Right lobe of liver (tissue), 6 donors: ENCODE measurements at regions not wholly inside any gene's neighbourhood (a gene's known extent, or its start where the extent isn't known, plus 50 kb on each side); places are given as distances from the start of the nearest gene placed in this dataset.

Source experiments
- ATAC-seq, 4 donors: fragments of 200-7000 bp; cut with Tn5 transposase; one replicate each; pipeline ENCODE4 v1.9.1; 2020; ENCODE audit warnings: mild to moderate bottlenecking in 4 of 4, moderate library complexity in 4 of 4
- DNase-seq, 3 donors: peaks; one replicate each; pipeline ENCODE4 v3.0.0-alpha.2; 2020
- H3K27ac ChIP-seq, 3 donors: fragments of 200-600 bp; one replicate each; pipeline ENCODE4 v1.8.0; 2022
- H3K27me3 ChIP-seq, 2 donors: fragments of 200-600 bp; one replicate each; pipeline ENCODE4 v1.8.0; 2022
- H3K36me3 ChIP-seq, 4 donors: fragments of 200-600 bp; sonication (generic) in 1 of 4; one replicate each; pipeline versions ENCODE4 v1.5.1 to v1.8.0; 2017 to 2022; ENCODE audit warnings: control low read depth in 1 of 4
- H3K4me1 ChIP-seq, 4 donors: fragments of 200-600 bp; sonication (generic) in 1 of 4; one replicate each; pipeline versions ENCODE4 v1.5.1 to v1.8.0; 2017 to 2022; ENCODE audit warnings: control low read depth in 1 of 4
- H3K4me3 ChIP-seq, 3 donors: fragments of 200-600 bp; one replicate each; pipeline ENCODE4 v1.8.0; 2022
- H3K9me3 ChIP-seq, 4 donors: fragments of 200-600 bp; sonication (generic) in 1 of 4; one replicate each; pipeline versions ENCODE4 v1.5.1 to v1.8.0; 2017 to 2022; ENCODE audit warnings: control low read depth in 1 of 4
- POLR2A ChIP-seq: fragments of 450-650 bp; IDR thresholded peaks from one replicate; pipeline ENCODE4 v1.6.1; 2017; ENCODE audit warnings: antibody characterized with exemption, mild to moderate bottlenecking
- WGBS: methylation state at CpG from one replicate; pipeline ENCODE4 v1.1.6; 2018; ENCODE audit warnings: low coverage, low lambda C conversion rate; ENCODE audit not compliant: insufficient coverage; ENCODE audit errors: missing lambda C conversion rate; 5-methylcytosine and 5-hydroxymethylcytosine counted together
- intact Hi-C, 2 donors: fragments of 100-400 bp; cut with DNase I; formaldehyde crosslinking; loops; one replicate each; pipeline versions ENCODE4 v1.11.2 to v1.14.1; 2022
- TF ChIP-seq, protein P1 (sequence below), 4 donors: fragments of 200-600 bp in 3 of 4; fragments of 450-650 bp in 1 of 4; IDR thresholded peaks; one replicate each; pipeline versions ENCODE4 v1.5.1 to v1.8.0; 2016 to 2022; ENCODE audit warnings: antibody characterized with exemption in 4 of 4, mild to moderate bottlenecking in 2 of 4
- donor health status: DM: no; HTN: yes; CAD: no.
- donor health status: DM: no; HTN: no; CAD: no.
- donor health status: DM: no; HTN: no; CAD: no.
- donor health status: DM: no; HTN: yes; CAD: no.
- donor health status: DM: no; HTN: yes; CAD: no.

DNA sequence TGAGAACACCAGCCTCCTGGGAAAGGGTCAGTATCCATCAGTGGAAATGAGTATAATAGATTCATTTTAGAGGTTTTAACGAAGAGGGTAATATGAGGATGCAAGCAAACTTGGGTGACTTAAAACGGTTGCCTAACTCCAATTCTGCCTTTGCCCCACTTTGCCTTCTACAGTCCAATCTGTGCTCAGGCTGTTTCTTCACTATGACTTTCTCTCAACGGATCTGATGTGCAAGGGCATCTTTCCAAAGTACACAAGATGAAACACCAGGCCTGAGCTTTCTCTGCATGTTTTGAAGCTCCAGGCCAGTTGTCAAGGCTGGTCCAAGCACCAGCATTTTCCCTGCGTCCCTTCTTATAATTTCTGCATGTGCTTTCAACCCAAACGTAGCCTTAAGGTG lies 68.0 kb upstream of the TMEM164 start:
- Histone ChIP-seq H3K27me3 (peaks cover 0 to 26% of the 10 kb centered on the region in 2 donors), H3K4me1 (no peaks in the 10 kb centered on the region), H3K27ac (no peak overlapping the region), H3K36me3 (no peaks in the 10 kb centered on the region), H3K4me3 (no peak overlapping the region), H3K9me3 (no peaks in the 10 kb centered on the region)
- TF ChIP-seq, protein P1, sequence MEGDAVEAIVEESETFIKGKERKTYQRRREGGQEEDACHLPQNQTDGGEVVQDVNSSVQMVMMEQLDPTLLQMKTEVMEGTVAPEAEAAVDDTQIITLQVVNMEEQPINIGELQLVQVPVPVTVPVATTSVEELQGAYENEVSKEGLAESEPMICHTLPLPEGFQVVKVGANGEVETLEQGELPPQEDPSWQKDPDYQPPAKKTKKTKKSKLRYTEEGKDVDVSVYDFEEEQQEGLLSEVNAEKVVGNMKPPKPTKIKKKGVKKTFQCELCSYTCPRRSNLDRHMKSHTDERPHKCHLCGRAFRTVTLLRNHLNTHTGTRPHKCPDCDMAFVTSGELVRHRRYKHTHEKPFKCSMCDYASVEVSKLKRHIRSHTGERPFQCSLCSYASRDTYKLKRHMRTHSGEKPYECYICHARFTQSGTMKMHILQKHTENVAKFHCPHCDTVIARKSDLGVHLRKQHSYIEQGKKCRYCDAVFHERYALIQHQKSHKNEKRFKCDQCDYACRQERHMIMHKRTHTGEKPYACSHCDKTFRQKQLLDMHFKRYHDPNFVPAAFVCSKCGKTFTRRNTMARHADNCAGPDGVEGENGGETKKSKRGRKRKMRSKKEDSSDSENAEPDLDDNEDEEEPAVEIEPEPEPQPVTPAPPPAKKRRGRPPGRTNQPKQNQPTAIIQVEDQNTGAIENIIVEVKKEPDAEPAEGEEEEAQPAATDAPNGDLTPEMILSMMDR (IDR thresholded peaks at IDR 0.05) = no peak
- TF ChIP-seq POLR2A = no peak
- 18% methylated on average over 5 of the region's 5 CpGs for WGBS
- intact Hi-C loops = no loop called here
- ATAC-seq (peak in 2 of 4 donors; percentile 28 to 63), DNase-seq (no peak)

DNA sequence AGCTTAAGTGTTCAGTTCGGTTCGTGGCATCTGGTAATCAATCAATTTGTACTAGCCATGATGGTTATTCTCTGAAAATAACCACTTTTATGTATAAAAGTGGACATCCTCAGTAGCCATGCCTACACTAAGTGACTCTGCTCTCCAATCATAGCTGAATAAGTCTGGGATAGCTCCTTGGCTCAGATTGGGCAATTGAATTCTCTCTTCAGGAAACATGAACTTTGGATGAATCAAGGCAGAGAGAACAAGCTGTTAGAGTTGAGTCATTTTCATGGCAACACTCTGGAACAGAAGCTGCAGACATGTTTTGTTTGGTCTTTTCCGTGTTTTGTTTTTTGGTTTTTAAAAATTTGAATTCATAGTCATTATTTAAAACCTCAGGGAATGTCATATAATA lies 66.8 kb upstream of the TMEM164 start:
- no peak overlapping the region for H3K27ac ChIP-seq
- no peak for ATAC-seq

DNA sequence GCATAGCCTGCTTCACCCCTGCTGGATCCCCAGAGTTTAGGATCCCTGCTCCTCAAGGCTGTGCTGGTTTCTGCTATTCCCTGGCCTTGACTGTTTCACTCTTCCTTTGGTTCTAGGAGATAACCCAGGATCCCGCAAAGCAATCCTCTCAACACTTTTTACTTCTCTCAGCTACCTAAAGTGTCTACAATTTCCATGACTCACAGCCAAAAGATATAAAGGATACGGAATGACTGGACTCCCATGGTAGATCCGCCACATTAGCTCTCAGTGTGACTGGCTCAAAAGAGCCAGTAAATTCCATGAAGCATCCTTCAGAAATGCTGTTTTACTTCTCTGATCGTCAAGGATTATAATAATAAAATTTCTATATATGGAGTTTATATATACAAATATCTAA lies 66.3 kb upstream of the TMEM164 start:
- H3K9me3 ChIP-seq = no peaks in the 10 kb centered on the region
- ATAC-seq (no peak), DNase-seq (no peak)
- H3K36me3 ChIP-seq = no peaks in the 10 kb centered on the region
- H3K27me3 ChIP-seq = peaks cover 0 to 26% of the 10 kb centered on the region in 2 donors
- intact Hi-C loops = no loop called here
- H3K4me3 ChIP-seq = no peak overlapping the region
- H3K4me1 ChIP-seq = no peaks in the 10 kb centered on the region
- TF ChIP-seq, protein P1 (IDR thresholded peaks at IDR 0.05) = no peak
- no peak for TF ChIP-seq POLR2A
- 77% methylated on average over 4 of the region's 4 CpGs for WGBS
- no peak overlapping the region for H3K27ac ChIP-seq

More for the DNA sequence above, 66.8 kb upstream of the TMEM164 start:
- H3K4me1 ChIP-seq = no peaks in the 10 kb centered on the region
- H3K27me3 ChIP-seq = peaks cover 0 to 26% of the 10 kb centered on the region in 2 donors
- H3K4me3 ChIP-seq = no peak overlapping the region
- no peaks in the 10 kb centered on the region for H3K9me3 ChIP-seq
- no peak for DNase-seq
- TF ChIP-seq, protein P1 (IDR thresholded peaks at IDR 0.05) = no peak
- TF ChIP-seq POLR2A = no peak
- H3K36me3 ChIP-seq = no peaks in the 10 kb centered on the region
- 50% methylated on average over 3 of the region's 3 CpGs for WGBS
- intact Hi-C loops = no loop called here

DNA sequence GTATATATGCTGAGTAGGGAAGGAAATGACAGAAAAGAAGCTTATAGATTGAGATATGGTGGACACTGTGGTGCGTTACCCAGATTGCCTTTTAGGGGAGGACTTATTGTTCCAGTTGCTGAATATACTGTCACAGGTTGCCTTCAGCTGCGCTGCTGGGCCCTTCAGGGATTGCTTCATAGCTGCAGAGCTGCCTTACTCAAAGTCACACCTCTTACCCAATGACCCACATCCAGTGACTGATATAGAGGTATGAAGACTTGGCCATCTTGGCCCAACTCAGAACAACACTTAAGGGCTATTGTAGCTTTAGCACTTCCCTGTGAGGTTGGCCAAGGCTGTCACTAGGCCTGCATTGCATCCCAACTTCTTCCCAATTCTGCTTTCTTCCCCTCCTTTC lies 63.4 kb upstream of the TMEM164 start:
- Histone ChIP-seq H3K4me1 (no peaks in the 10 kb centered on the region), H3K36me3 (no peaks in the 10 kb centered on the region), H3K27ac (no peak overlapping the region), H3K27me3 (peaks cover 0 to 15% of the 10 kb centered on the region in 2 donors), H3K9me3 (no peaks in the 10 kb centered on the region), H3K4me3 (no peak overlapping the region)
- intact Hi-C loops = no loop called here
- 66% methylated on average over 2 of the region's 2 CpGs for WGBS
- ATAC-seq (no peak), DNase-seq (no peak)
- TF ChIP-seq, protein P1 (IDR thresholded peaks at IDR 0.05) = no peak
- TF ChIP-seq POLR2A = no peak

DNA sequence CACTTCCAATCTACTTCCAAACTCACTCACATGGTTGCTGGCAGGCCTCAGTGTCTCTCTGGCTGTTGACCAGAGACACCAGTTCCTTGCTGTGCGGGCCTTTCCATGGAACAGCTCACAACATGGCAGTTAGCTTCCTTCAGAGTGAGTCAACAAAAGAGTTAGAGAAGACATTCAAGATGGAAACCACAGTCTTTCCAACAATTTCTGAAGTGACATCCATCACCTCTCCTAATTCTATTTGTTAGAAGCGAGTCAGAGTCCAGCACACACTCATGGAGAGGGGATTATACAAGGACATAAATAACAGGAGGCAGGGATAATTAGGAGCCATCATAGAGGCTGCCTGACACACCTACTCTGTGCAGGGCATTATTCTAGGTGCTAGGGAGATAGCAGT lies 62.5 kb upstream of the TMEM164 start:
- no peaks in the 10 kb centered on the region for H3K4me1 ChIP-seq
- H3K27me3 ChIP-seq = peaks cover 0 to 9% of the 10 kb centered on the region in 2 donors
- no peak for TF ChIP-seq POLR2A
- TF ChIP-seq, protein P1 (IDR thresholded peaks at IDR 0.05) = no peak
- 69% methylated on average over 2 of the region's 2 CpGs for WGBS
- H3K9me3 ChIP-seq = no peaks in the 10 kb centered on the region
- DNase-seq (no peak), ATAC-seq (no peak)
- H3K27ac ChIP-seq = no peak overlapping the region
- no peak overlapping the region for H3K4me3 ChIP-seq
- H3K36me3 ChIP-seq = no peaks in the 10 kb centered on the region
- intact Hi-C loops = no loop called here
